ENCODE measurements at regions not wholly inside any gene's neighbourhood (a gene's known extent, or its start where the extent isn't known, plus 50 kb on each side); places are given as distances from the start of the nearest gene placed in this dataset.

DNA sequence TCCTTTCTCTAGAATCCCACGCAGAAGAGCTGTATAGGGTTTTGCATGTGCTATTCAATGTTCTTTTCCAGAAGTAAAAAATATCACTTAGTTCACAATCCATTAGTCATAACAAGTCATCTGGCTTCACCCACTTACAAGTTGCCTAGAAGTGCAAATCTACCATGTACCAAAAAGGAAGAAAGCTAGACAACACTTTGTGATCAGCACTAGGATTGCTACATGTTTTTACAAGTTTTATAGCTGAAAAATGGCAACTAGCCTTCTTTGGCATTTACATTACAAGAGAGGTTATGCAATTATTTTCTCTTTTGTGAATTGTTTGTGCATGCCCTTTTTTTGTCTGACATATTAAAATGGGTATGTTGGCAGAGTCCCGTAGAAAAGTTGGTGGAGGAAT is 85.6 kb upstream of the PTPRK start:
- no peak for ATAC-seq
- TF ChIP-seq, protein P1, sequence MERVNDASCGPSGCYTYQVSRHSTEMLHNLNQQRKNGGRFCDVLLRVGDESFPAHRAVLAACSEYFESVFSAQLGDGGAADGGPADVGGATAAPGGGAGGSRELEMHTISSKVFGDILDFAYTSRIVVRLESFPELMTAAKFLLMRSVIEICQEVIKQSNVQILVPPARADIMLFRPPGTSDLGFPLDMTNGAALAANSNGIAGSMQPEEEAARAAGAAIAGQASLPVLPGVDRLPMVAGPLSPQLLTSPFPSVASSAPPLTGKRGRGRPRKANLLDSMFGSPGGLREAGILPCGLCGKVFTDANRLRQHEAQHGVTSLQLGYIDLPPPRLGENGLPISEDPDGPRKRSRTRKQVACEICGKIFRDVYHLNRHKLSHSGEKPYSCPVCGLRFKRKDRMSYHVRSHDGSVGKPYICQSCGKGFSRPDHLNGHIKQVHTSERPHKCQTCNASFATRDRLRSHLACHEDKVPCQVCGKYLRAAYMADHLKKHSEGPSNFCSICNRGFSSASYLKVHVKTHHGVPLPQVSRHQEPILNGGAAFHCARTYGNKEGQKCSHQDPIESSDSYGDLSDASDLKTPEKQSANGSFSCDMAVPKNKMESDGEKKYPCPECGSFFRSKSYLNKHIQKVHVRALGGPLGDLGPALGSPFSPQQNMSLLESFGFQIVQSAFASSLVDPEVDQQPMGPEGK (CRISPR knock-in tag; IDR thresholded peaks at IDR 0.05; ENCODE audit: borderline replicate concordance) = no peak
- TF ChIP-seq TOX (CRISPR knock-in tag; IDR thresholded peaks at IDR 0.05; ENCODE audit: borderline replicate concordance) = no peak
- TF ChIP-seq ZNF70 (CRISPR knock-in tag; IDR thresholded peaks at IDR 0.05) = no peak
- no peak for TF ChIP-seq ISL1 (CRISPR knock-in tag; IDR thresholded peaks at IDR 0.05)
- TF ChIP-seq, protein P2, sequence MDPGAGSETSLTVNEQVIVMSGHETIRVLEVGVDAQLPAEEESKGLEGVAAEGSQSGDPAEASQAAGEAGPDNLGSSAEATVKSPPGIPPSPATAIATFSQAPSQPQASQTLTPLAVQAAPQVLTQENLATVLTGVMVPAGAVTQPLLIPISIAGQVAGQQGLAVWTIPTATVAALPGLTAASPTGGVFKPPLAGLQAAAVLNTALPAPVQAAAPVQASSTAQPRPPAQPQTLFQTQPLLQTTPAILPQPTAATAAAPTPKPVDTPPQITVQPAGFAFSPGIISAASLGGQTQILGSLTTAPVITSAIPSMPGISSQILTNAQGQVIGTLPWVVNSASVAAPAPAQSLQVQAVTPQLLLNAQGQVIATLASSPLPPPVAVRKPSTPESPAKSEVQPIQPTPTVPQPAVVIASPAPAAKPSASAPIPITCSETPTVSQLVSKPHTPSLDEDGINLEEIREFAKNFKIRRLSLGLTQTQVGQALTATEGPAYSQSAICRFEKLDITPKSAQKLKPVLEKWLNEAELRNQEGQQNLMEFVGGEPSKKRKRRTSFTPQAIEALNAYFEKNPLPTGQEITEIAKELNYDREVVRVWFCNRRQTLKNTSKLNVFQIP (CRISPR knock-in tag; IDR thresholded peaks at IDR 0.05; ENCODE audit: borderline replicate concordance, low read depth) = no peak
- no peak for TF ChIP-seq CSDC2 (CRISPR knock-in tag; IDR thresholded peaks at IDR 0.05)

DNA sequence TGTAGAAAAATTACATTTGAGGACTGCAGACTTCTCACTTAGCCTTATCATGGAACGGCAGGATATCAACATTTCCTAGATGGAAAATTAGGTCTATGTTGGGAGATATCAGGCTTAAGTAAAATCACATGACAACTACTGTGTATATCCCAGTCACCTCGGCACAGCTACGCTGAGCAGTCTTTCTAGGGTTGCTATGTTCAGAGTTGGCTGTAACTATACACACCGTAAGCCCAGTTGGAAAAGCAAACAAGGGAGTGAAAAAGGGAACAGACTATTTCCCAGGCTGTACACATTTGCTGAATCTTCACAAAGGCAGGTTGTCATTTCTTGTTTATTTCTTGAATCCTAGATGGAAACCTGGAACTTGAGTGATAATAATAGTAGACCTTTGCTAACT is 80.7 kb upstream of the PTPRK start:
- TF ChIP-seq PPARA (CRISPR knock-in tag; IDR thresholded peaks at IDR 0.05; ENCODE audit: borderline replicate concordance) (no peak), ZNF70 (CRISPR knock-in tag; IDR thresholded peaks at IDR 0.05) (no peak), CSDC2 (CRISPR knock-in tag; IDR thresholded peaks at IDR 0.05) (no peak), TOX (CRISPR knock-in tag; IDR thresholded peaks at IDR 0.05; ENCODE audit: borderline replicate concordance) (no peak), RARB (CRISPR knock-in tag; IDR thresholded peaks at IDR 0.05) (no peak), ZNF565 (CRISPR knock-in tag; conservative IDR thresholded peaks at IDR 0.05; ENCODE audit: low read depth) (no peak), ESRRG (CRISPR knock-in tag; IDR thresholded peaks at IDR 0.05) (no peak), ZFP30 (CRISPR knock-in tag; IDR thresholded peaks at IDR 0.05) (no peak), TCF4 (CRISPR knock-in tag; IDR thresholded peaks at IDR 0.05; ENCODE audit: borderline replicate concordance) (no peak), BACH2 (CRISPR knock-in tag; IDR thresholded peaks at IDR 0.05; ENCODE audit: borderline replicate concordance) (no peak), ZNF8 (CRISPR knock-in tag; IDR thresholded peaks at IDR 0.05) (no peak), OSR1 (CRISPR knock-in tag; IDR thresholded peaks at IDR 0.05) (no peak), ZC3H10 (CRISPR knock-in tag; IDR thresholded peaks at IDR 0.05) (no peak)
- TF ChIP-seq, protein P3, sequence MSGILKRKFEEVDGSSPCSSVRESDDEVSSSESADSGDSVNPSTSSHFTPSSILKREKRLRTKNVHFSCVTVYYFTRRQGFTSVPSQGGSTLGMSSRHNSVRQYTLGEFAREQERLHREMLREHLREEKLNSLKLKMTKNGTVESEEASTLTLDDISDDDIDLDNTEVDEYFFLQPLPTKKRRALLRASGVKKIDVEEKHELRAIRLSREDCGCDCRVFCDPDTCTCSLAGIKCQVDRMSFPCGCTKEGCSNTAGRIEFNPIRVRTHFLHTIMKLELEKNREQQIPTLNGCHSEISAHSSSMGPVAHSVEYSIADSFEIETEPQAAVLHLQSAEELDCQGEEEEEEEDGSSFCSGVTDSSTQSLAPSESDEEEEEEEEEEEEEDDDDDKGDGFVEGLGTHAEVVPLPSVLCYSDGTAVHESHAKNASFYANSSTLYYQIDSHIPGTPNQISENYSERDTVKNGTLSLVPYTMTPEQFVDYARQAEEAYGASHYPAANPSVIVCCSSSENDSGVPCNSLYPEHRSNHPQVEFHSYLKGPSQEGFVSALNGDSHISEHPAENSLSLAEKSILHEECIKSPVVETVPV (CRISPR knock-in tag; IDR thresholded peaks at IDR 0.05) = no peak
- TF ChIP-seq, protein P1 (CRISPR knock-in tag; IDR thresholded peaks at IDR 0.05; ENCODE audit: borderline replicate concordance) = no peak
- TF ChIP-seq, protein P2 (CRISPR knock-in tag; IDR thresholded peaks at IDR 0.05; ENCODE audit: borderline replicate concordance, low read depth) = no peak
- TF ChIP-seq, protein P4, sequence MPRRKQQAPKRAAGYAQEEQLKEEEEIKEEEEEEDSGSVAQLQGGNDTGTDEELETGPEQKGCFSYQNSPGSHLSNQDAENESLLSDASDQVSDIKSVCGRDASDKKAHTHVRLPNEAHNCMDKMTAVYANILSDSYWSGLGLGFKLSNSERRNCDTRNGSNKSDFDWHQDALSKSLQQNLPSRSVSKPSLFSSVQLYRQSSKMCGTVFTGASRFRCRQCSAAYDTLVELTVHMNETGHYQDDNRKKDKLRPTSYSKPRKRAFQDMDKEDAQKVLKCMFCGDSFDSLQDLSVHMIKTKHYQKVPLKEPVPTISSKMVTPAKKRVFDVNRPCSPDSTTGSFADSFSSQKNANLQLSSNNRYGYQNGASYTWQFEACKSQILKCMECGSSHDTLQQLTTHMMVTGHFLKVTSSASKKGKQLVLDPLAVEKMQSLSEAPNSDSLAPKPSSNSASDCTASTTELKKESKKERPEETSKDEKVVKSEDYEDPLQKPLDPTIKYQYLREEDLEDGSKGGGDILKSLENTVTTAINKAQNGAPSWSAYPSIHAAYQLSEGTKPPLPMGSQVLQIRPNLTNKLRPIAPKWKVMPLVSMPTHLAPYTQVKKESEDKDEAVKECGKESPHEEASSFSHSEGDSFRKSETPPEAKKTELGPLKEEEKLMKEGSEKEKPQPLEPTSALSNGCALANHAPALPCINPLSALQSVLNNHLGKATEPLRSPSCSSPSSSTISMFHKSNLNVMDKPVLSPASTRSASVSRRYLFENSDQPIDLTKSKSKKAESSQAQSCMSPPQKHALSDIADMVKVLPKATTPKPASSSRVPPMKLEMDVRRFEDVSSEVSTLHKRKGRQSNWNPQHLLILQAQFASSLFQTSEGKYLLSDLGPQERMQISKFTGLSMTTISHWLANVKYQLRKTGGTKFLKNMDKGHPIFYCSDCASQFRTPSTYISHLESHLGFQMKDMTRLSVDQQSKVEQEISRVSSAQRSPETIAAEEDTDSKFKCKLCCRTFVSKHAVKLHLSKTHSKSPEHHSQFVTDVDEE (CRISPR knock-in tag; IDR thresholded peaks at IDR 0.05) = no peak
- TF ChIP-seq, protein P5, sequence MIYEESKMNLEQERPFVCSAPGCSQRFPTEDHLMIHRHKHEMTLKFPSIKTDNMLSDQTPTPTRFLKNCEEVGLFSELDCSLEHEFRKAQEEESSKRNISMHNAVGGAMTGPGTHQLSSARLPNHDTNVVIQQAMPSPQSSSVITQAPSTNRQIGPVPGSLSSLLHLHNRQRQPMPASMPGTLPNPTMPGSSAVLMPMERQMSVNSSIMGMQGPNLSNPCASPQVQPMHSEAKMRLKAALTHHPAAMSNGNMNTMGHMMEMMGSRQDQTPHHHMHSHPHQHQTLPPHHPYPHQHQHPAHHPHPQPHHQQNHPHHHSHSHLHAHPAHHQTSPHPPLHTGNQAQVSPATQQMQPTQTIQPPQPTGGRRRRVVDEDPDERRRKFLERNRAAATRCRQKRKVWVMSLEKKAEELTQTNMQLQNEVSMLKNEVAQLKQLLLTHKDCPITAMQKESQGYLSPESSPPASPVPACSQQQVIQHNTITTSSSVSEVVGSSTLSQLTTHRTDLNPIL (CRISPR knock-in tag; IDR thresholded peaks at IDR 0.05; ENCODE audit: low read depth) = no peak
- ATAC-seq = peak; percentile 79

Data from SK-N-SH treated with all-trans-retinoic acid at 6 μM for 48 hours (cell line).